NCI-H748 (cell line): ENCODE measurements at regions not wholly inside any gene's neighbourhood (a gene's known extent, or its start where the extent isn't known, plus 50 kb on each side); places are given as distances from the start of the nearest gene placed in this dataset.
"Not testable (repeated sequence)": the region's sequence is repeated elsewhere in the genome, so short reads cannot be mapped to it uniquely, and the experiment has no call there.

ENCODE experiments used
- DNase-seq: peaks from one replicate; lab custom pipeline; 2025; ENCODE audit not compliant: unreplicated experiment; lab: John Stamatoyannopoulos, UW

DNA sequence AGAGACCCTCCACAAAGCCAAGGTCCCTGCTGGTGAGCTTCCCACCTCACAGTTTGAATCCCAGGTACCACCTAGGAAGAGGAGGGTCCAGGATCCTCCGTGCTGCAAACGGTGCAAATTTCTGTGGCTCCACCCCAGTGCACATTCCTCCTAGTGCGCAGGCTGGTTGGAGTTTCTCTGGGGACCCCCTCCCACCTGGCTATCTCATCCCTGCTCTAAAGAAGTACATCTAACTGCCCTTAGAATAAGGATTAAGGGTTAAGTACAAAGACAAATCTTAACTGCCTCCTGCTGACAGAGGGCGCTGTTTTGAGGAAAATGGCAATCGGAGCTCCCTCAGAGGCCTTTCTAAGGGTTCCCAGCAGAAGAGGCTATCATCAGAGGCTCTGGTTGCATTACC, 109.6 kb upstream of the FSIP2 start:
- peak; percentile 47 for DNase-seq

DNA sequence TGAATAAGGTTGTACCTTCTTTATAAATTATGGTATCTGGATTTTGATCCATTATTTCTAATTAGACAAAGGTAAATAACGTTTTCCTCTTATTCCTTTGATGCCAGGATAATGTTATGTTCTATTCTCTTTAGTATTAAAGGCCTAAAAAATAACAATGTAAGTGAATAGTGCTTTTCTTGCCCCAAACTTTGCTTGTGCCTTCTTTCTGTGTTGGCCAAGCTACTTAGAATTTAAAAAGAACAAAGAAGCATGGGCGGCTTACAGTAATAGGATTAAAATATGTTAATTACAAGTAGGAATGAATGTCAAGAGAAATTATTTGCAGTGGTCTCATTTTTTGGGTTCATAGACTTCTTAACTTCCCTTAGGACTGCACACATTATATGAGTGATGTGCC, 105.0 kb upstream of the FSIP2 start:
- DNase-seq = no peak

GRCh38 chr2:185638771-185639170, 99.8 kb upstream of the FSIP2 start:
- no peak for DNase-seq

- no peak for DNase-seq
Measured at GRCh38 chr2:185640588-185640987, 98.0 kb upstream of the FSIP2 start.

- DNase-seq = no peak
Measured at GRCh38 chr2:185643434-185643833, 95.2 kb upstream of the FSIP2 start.

DNA sequence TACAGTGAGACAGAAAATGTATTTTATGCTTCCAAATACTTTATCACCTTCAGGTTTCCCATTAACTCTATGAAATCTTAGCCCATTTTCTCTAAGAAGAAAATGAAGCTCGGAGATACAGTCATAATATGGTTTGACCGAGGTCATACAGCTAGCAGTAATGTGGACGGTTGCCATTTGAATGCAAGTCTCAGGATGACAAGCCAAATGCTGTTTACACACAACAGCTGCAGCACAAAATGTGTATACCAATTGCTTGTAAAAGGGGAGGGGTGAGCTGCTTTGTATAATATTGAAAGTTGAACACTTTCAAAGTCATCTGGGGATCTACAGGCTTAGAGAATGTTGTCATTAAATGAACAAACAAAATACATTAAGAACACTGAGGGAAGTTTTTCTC, 93.8 kb upstream of the FSIP2 start:
- DNase-seq = peak; percentile 26

DNA sequence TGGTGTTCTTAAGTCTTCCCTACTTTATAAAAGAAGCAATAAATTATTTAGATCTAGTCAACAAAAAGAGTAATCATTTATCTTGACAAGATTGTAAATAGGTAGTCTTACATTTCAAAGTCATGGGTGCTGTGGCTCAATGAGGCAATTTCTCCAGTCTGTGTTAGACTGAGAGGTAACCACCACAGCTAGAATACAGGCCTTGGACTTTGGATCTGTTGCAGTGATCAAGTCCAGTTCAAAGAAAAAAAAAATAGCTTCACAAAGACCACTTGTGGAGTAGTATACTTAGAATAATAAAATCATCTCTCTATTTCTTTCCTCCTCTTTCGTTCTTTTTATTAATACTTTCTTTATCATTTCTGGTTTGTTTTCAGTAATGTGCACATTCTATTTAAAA, 93.1 kb upstream of the FSIP2 start:
- DNase-seq = no peak

GRCh38 chr2:185658750-185659149, 79.9 kb upstream of the FSIP2 start:
- no peak for DNase-seq

- no peak for DNase-seq
Measured at GRCh38 chr2:185663811-185664210, 74.8 kb upstream of the FSIP2 start.

- DNase-seq = no peak
Measured at GRCh38 chr2:185664384-185664783, 74.2 kb upstream of the FSIP2 start.

- no peak for DNase-seq
Measured at GRCh38 chr2:185665251-185665814, 73.3 kb upstream of the FSIP2 start.

DNA sequence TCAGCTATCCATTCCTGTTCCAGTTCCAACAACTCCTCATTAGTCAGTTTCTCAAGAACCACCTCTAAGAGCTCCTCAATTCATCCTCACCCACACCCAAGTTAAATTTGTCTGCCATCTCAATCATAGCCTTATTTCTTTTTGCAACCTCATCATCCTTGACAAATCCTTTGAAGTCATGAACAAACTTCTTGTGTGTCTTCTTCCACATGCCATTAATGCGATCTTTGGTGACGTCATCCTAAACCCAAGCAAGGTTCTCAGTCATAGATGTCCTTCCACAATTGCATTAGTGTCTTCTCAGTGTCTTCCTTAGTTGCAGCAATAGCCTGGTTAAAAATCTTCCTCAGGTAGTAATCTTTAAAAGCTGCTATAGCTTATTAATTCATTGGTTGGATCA, 71.2 kb upstream of the FSIP2 start:
- no peak for DNase-seq

GRCh38 chr2:185668710-185669109, 69.9 kb upstream of the FSIP2 start:
- peak; percentile 22 for DNase-seq

DNA sequence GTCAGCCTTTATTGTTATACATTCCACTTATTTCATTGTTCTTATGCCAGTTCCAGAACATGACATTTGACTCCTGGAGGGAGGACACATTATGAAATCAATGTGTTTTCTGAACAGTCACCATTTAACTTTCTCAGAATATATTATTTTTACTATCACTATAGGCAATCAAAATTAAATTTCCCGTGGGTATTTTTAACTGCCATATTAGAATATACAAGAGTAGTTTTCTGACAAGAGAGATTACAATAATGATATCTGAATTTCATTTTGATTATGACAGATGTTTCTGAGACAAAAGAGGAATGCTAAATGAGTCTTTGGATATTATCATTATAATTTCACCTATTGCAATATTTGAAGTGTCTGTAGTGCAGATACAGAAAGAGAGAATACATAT, 64.4 kb upstream of the FSIP2 start:
- DNase-seq = no peak

GRCh38 chr2:185676316-185676715, 62.3 kb upstream of the FSIP2 start:
- peak; percentile 25 for DNase-seq

GRCh38 chr2:185687001-185687400, 51.6 kb upstream of the FSIP2 start:
- not testable (repeated sequence) for DNase-seq

GRCh38 chr2:185687967-185688366, 50.6 kb upstream of the FSIP2 start:
- no peak for DNase-seq
